ENCODE measurements at regions not wholly inside any gene's neighbourhood (a gene's known extent, or its start where the extent isn't known, plus 50 kb on each side); places are given as distances from the start of the nearest gene placed in this dataset.
A peak's percentile ranks its signal among the peaks of the same experiment; 100 is the strongest.
"Not testable (repeated sequence)": the region's sequence is repeated elsewhere in the genome, so short reads cannot be mapped to it uniquely, and the experiment has no call there.

DNA sequence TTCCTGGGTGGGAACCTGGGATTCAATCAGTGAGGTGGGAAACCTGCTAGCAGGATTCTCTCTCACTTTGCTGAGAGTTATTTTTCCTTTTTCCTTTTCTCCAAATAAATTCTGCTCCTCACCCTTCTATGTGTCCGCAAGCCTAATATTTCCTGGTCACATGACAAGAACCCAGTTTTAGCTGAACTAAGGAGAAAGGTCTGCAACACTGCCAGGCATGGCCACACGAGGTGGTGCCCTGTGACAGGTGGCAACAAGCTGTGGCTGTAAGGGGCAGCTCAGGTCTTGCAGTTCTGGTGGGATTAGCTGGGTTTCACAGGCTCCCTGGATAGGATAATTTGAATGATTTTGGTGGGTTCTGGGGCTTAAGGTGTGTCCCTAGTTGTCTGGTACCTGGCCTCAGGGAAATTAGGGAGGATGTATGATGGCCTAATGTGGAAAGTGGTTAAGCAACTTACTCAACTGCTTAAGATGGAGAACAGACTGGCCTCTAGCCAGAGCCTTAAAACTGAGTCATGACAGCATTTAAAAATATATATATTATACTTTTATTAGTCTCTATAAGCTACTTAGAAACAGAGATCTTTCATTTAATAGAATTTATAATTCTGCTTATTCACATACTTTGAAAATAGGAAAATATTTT lies 215.0 kb downstream of the IL15 start:
- no peak for DNase-seq (ENCODE audit: low spot score)

DNA sequence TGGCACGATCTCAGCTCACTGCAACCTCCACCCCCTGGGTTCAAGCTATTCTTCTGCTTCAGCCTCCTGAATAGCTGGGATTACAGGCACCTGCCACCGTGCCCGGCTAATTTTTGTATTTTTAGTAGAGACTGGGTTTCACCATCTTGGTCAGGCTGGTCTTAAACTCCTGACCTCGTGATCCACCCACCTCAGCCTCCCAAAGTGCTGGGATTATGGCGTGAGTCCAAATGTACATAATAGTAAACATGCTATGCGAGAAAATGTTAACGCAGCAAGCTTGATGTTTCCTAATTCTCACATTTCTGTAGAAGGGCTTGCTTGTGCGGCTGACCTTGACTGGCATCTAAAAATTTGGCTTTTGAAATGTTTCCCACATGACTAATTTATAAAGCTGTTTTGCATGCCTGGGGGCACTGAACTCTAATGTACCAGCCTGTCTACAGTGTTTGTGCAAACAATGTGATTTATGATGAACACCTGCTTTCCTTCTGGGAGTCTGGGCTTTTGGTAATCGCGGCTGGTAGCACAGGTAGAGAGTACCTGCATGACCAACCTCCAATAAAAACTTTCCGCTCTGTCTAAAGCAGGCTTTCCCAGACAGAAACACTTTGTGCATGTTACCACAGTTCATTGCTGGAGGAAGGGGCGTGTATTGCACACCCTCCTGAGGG lies 216.8 kb downstream of the IL15 start:
- DNase-seq (ENCODE audit: low spot score), result no peak

DNA sequence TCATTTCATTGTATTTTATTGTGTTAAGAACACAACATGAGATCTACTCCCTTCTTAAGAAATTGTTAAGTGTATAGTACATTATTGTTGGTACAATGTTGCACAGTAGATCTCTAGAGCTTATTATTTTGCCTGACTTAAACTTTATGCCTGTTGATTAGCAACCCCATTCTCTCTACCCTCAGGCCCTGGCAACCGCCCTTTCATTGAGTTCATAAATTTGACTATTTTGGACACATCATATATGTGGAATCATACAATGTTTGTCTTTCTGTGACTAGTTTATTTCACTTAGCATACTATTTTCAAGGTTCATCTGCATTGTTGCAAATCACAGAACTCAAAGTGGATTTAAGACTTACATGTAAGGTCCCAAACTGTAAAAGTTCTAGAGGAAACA lies 222.1 kb downstream of the IL15 start:
- no peak for DNase-seq (ENCODE audit: low spot score)

DNA sequence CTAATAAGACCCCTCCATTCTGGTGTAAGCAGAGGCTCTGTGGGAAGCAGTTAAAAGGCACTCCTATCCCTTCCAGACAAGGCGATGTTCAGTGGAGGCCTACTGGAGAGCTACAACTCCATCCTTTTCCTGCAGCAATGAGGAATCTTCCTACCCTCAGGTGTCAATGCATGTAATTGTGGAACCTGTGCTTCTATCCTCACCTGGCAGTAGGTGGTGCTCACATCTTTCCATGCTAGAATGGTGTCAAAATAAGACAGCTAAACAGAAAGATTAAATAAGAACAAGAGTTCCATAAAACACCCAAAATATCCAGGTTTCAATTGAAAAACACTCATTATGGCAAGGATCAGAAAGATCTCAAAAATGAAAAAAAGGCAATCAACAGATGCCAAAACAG lies 224.6 kb downstream of the IL15 start:
- DNase-seq (ENCODE audit: low spot score), result no peak

DNA sequence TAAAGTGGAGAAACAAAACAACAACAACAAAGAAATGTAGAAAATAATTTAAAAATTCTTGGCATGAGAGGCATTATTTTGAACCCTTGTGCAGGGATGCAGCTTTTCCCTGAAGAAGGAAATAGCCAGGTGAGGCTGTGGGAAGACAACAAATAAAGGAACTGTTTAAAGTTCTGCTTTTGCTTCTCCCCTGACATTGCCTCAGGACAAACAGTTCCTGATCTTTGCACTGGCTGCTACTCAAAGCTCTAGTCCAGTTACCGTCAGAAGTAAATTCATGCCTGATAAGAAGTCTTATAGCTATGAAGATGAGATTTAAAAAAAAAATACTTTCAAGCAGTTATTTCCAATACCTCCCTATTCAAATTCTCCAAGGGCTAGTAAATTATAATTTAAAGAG lies 233.8 kb downstream of the IL15 start:
- no peak for DNase-seq (ENCODE audit: low spot score)

DNA sequence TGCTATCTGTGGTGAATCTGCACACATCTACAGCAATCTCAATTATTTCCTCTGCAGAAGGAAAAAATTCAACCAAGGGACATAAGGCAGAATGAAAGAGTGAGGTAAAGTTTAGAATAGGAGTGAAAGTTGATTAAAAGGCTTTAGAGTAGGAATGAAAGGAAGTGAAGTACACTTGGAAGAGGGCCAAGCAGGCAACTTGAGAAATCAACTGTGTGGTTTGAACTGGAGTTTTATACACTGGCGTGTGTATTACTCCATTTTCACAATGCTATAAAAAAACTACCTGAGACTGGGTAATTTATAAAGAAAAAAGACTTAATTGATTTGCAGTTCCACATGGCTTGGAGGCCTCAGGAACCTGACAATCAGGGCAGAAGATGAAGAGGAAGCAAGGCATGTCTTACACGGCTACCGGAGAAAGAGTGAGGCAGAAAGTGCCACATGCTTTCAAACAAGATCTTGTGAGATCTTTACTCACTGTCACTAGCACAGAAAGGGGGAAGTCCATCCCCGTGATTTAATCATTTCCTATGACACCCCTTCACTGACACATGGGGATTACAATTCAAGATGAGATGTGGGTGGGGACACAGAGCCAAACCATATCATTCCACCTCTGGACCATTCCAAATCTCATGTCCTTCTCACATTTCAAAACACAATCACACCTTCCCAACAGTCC lies 234.8 kb downstream of the IL15 start:
- DNase-seq (ENCODE audit: low spot score), result no peak

DNA sequence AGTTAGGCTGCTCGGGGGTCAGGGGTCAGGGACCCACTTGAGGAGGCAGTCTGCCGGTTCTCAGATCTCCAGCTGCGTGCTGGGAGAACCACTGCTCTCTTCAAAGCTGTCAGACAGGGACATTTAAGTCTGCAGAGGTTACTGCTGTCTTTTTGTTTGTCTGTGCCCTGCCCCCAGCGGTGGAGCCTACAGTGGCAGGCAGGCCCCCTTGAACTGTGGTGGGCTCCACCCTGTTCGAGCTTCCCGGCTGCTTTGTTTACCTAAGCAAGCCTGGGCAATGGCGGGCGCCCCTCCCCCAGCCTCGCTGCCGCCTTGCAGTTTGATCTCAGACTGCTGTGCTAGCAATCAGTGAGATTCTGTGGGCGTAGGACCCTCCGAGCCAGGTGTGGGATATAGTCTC lies 246.3 kb downstream of the IL15 start:
- DNase-seq (ENCODE audit: low spot score), result not testable (repeated sequence)

DNA sequence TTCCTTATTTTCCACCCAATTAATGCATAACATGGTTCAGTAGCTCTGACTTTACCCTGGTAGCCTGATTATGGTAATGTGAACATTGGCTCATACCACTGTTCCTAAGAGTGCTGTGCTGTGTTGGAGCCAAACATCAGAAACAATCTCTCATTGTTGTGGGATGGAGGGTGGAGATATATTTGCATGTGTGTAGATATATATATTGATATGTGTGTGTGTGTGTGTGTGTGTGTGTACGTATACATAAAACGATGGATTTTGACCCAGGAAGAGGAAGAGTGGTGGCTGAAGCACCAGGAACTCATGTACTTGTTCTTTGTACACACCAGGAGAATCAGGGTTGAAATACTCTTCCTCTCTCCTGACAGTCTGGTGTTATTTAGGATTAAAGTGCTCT lies 247.7 kb downstream of the IL15 start:
- DNase-seq (ENCODE audit: low spot score), result no peak

DNA sequence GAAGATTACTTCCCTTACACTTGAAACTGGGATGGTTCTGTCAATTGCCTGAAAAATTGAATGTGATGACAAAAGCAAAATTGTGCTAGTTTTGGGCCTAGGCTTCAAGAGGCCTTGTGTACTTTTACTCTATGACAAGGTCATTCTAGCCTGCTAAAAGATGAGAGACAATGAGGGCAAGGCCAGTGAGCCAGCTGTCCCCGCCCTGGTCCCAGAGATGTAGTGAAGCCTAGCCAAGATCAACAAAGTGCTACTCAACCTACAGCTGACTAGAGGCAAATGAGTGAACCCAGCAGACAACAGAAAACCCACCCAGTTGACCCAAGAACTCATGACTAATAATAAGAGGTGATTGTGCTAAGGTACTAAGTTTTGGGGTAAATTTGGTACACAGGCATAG lies 248.7 kb downstream of the IL15 start:
- no peak for DNase-seq (ENCODE audit: low spot score)

DNA sequence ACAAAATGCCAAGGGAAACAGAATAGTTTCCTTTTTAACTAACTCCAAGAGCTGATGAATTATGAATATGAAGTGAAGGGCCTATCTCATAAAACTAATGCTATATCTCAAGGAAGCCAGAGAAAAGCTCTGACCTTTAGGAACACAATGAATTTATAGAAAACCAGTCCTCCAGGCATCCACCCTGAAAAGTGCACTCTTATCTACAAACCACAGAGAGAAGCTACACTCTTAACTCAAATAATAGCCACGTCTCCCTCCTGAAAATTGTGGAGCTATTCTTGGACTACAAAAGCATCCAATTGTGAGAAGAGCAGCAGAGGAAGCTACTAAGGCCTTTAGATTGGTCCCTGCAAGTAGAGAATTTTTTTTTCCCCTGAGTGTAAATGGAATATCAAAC lies 253.9 kb downstream of the IL15 start:
- DNase-seq (ENCODE audit: low spot score), result no peak

DNA sequence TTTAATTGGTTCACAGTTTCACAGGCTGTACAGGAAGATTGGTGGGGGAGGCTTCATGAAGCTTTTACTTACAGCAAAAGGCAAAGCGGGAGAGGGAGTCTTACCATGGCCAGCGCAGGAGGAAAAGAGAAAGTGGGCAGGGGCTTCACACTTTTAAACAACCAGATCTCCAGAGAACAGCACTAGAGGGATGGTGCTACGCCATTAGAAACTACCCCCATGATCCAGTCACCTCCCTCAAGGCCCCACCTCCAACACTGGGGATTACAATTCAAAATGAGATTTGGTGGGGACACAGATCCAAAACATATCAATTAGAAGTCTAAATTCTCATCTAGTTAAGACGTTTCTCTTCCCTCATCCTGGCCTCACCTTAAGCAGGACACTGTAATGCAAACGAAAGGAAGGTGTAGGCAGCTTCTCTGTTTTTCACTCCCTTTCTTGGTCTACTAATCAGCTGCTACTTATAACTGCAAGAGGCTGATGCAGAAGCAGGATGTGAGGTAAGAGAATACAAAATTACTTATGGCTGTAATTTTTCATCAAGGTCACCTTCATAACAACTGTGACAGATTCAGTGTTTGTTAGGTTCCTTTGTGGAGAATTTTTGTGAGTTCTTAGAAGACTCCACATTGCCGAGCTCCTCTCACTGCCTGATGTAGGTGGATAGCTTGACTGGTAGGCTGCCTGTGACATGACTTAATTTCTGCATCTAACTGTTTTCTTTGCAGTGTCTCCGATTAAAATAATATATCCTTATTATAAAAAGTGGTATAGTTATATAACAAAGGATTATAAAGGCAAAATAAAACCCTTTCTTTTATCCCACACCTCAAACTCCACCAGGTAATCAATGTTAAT lies 255.1 kb downstream of the IL15 start:
- no peak for DNase-seq (ENCODE audit: low spot score)

DNA sequence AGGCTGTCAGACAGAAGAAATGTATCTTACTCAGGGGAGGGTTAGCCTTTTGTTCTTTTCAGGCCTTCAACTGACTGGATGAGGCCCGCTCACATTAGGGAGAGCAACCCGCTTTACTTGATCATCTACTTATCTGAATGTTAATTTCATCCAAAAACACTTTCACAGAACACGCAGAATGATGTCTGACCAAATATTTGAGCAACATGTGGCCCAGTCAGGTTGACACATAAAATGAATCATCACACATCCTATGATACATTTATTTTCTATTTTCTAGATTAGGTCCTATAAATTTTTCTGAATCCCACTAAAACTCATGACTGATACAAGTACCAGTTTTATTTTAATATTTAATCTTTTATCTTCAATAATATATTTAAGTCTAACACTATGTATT lies 260.3 kb downstream of the IL15 start:
- no peak for DNase-seq (ENCODE audit: low spot score)

DNA sequence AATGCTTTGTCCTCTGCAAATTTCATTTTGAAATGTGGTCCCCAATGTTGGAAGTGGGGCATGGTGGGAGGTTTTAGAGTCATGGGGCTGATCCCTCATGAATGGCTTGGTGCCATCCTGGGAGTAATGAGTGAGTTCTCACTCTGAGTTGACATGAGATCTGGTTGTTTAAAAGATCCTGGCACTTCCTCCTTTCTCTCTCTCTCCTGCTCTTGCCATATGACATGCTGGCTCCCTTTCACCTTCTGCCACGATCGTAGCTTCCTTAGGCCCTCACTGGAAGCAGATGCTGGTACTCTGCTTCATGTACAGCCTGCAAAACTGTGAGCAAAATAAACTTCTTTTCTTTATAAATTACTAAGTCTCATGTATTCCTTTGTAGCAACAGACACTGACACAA lies 262.0 kb downstream of the IL15 start:
- DNase-seq (ENCODE audit: low spot score), result no peak

DNA sequence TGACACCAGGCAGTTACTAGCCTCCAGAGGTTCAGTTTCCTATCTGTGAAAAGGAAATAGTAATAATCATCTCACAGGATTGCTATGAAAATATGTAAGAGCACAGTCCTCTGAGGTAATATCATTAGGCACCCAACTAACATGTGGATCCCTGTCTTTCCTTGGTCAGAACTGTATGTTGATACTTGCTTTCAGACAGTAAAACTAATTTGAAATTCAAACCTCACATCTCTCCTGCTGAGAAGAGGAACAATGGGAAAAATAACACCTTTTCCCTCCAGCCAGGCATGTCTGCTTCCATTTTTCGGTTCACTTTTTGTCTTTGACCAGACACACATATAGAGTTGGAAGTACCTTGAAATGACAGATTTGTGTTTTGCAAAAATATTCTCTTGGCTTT lies 262.7 kb downstream of the IL15 start:
- DNase-seq (ENCODE audit: low spot score), result no peak

DNA sequence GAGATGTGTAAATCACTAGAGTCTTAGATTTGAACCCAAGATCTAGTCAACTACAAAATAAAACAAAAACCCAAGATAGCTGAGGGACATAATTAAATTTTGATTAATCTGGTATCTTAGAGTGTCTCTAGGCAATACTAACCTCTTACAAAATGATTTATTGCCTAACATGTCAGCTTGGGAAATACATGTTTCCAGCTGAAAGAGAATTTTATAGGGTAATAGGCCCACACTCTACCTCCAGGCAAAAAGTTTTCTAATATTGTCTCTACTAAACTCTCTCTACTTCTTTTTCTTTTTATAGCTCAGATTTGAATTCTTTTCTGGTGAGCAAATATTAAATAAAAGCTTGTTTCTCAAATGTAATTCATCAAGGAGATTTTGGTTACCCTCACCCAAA lies 263.2 kb downstream of the IL15 start:
- DNase-seq (ENCODE audit: low spot score), result no peak

DNA sequence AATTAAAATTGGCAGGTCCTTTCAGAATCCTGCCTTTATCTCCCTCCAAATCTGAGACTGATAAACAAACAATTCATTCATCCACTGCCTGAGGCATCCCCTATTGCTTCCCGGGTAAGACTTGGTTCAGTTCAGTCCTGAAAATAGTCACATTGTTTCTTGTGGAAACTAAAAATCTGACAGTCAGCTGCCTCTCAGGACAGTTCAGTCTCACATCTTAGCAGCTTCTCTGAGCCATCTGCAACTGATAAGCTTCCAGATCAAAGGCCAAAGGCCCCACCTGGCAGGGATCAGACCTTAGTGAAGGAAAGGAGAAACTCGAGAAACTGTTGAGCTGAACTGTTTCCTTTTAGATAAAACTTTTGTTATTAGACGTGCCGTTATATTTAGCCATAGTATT lies 264.5 kb downstream of the IL15 start:
- no peak for DNase-seq (ENCODE audit: low spot score)

DNA sequence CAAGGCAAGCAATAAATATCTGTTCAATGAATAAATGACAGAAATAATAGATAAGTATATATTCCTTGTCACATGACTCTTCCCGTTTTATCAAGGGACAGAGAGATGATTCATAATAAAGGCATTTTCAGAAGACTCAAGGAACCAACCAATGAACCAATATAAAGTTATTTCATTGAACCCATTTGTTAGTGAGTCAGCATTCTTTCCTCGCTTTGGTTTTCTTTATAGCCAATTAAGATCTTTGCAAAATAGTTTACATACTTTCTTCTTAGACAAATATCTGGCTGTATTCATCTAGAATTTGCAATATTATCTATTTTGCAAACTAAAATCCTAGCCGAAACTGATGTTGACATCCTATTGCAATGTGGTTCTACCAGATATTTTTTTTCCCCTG lies 269.4 kb downstream of the IL15 start:
- no peak for DNase-seq (ENCODE audit: low spot score)

DNA sequence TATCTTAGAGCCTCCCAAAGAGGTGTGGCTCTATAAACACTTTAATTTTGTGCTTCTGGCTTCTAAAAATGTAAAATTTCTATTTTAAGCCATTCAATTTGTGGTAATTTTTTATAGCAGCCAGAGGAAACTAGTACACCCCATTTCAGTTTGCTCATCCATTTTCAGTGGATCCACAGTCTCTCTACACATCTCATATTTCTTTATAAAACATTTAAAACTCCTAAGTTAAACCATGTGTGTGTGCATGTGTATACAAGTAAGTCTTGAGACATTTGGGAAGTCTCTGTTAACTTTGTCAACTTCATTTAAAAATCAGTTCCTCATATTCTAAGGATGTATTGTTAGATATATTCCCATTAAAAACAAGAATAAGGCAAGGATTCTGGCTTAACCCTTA lies 273.2 kb downstream of the IL15 start:
- DNase-seq (ENCODE audit: low spot score), result no peak

DNA sequence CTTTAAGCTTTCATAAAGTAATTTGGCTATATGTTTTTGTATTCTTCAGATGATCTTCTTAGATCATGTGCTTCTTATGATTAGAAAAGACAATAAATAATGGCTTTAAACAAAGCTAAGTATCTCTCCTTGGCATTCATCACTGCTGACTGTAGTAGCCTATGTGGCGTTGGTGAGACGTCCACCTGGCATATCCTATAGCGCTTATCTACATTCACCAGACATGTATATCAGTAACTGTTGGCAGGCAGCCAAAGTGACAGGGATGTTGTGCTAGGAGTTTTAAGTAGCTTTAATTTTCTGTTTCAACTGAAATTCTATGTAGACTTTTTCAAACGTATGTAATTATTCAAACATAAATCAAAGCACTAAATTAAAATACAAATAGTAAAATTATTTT lies 276.4 kb downstream of the IL15 start:
- peak; percentile 82 for DNase-seq (ENCODE audit: low spot score)

DNA sequence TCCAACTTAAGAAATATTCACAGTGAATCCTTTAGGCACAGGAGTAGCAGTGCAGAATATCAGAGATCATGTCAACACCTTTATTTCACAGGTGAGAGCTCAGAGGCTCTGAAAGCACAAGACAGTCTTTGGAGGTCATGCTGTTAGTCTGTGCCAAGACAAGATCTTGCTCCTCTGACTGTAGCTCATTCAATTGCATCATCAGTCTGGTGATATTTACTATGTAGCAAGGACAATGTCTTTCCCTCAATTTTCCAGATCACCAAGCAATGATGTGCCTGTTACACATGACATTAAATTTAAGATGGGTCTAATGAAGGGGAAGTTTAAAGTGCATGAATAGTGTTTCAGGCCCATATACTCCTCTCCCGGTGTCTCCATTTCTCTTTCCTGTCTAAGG lies 277.5 kb downstream of the IL15 start:
- DNase-seq (ENCODE audit: low spot score), result peak; percentile 21

DNA sequence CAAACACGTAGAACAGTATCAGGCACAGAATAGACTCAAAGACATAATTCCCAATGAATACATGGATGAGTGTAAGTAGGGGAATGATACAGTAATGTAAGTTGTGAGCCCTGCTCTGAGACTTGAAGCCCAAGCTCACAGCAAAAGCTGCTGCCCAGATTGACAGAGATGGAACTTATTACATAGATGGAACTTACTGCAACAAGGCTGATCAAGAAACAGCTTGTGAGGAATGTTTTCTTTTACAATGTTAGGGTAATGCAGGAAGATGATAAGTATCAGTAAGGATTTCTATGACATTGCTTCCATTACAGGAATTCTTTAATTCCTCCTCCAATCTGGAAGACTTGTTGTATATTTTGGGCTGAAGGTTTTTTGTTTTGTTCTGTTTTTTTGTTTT lies 278.4 kb downstream of the IL15 start:
- DNase-seq (ENCODE audit: low spot score), result no peak

DNA sequence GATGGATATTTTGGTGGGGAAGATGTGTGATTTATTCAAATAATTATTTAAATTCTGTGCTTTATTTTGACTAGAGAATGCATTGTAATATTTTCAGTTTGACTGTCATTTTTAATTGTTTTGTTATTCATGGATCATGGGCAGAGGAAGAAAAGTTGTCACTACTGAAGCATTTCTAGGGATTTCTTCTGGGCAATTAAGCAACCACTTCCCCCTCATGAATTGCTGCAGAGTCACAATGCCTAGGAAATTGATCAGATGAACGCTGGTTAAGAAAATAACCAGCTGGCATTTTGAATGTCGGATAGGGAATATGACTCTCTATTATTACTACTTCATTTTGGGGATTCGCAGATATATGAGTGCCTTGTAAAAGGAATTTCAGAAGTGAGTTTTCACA lies 283.3 kb downstream of the IL15 start:
- DNase-seq (ENCODE audit: low spot score), result no peak

DNA sequence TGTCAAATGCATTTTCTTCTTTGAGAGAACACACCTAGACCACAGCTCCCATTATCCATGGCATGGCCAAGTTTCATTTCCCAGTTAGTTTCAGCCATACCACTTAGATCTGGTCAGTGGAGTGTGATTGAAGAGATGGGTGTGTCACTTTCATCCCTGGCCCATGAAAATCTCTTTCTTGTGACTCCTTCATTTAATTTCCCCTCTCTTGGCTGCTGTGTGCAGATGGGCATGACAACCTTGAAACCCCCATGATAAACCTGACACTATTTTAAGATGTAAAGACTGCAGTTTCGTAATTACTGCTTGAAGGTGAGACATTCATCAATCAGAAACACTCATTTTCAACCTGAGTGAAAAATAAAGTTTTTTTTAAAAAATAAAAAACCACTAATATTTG lies 284.9 kb downstream of the IL15 start:
- DNase-seq (ENCODE audit: low spot score), result no peak

All from hematopoietic multipotent progenitor cell treated with erythropoietin and hydrocortisone succinate and interleukin-3 and kit ligand, for 17 days (in vitro differentiated cells).